ENCODE measurements at regions not wholly inside any gene's neighbourhood (a gene's known extent, or its start where the extent isn't known, plus 50 kb on each side); places are given as distances from the start of the nearest gene placed in this dataset.

GRCh38 chr3:5437296-5437782 lies 249.8 kb downstream of the EDEM1 start:
- no peak overlapping the region for H3K9ac ChIP-seq (ENCODE audit: extremely low read depth, low read length, poor library complexity, severe bottlenecking)
- Mint-ChIP-seq H3K36me3 (ENCODE audit: low read depth) (no peaks in the 10 kb centered on the region), H3K27me3 (ENCODE audit: insufficient read depth) (no peaks in the 10 kb centered on the region), H3K4me3 (no peak overlapping the region), H3K27ac (no peak overlapping the region), H3K4me1 (no peaks in the 10 kb centered on the region), H3K9me3 (no peaks in the 10 kb centered on the region)
- no peak for DNase-seq
- no peak for TF ChIP-seq CTCF (conservative IDR thresholded peaks at IDR 0.05)
- H3K27me3 ChIP-seq (ENCODE audit: control insufficient read depth, insufficient read depth, low read length, poor library complexity, severe bottlenecking), result peaks cover 4% of the 10 kb centered on the region
- no peaks in the 10 kb centered on the region for H3K9me3 ChIP-seq (ENCODE audit: control insufficient read depth, low read length)
- H3K4me3 ChIP-seq (ENCODE audit: low read length), result no peak overlapping the region
- no peaks in the 10 kb centered on the region for H3K4me1 ChIP-seq (ENCODE audit: control insufficient read depth, insufficient read depth, low read length)
- H3K36me3 ChIP-seq (ENCODE audit: control insufficient read depth, insufficient read depth, low read length), result no peaks in the 10 kb centered on the region
- WGBS, 2 experiments (ENCODE audit: insufficient coverage in 1 of 2, insufficient read length in 1 of 2), result 93 to 100% methylated on average over 5 of the region's 5 CpGs
- H3K27ac ChIP-seq (ENCODE audit: low read depth, low read length), result no peak overlapping the region

GRCh38 chr3:5437783-5438323 lies 250.3 kb downstream of the EDEM1 start:
- Mint-ChIP-seq H3K4me1 (no peaks in the 10 kb centered on the region), H3K27me3 (ENCODE audit: insufficient read depth) (no peaks in the 10 kb centered on the region), H3K4me3 (no peak overlapping the region), H3K9me3 (no peaks in the 10 kb centered on the region), H3K27ac (no peak overlapping the region), H3K36me3 (ENCODE audit: low read depth) (no peaks in the 10 kb centered on the region)
- Histone ChIP-seq H3K4me3 (ENCODE audit: low read length) (no peak overlapping the region), H3K9me3 (ENCODE audit: control insufficient read depth, low read length) (no peaks in the 10 kb centered on the region), H3K27me3 (ENCODE audit: control insufficient read depth, insufficient read depth, low read length, poor library complexity, severe bottlenecking) (peaks cover 4% of the 10 kb centered on the region), H3K27ac (ENCODE audit: low read depth, low read length) (no peak overlapping the region), H3K36me3 (ENCODE audit: control insufficient read depth, insufficient read depth, low read length) (no peaks in the 10 kb centered on the region), H3K9ac (ENCODE audit: extremely low read depth, low read length, poor library complexity, severe bottlenecking) (no peak overlapping the region), H3K4me1 (ENCODE audit: control insufficient read depth, insufficient read depth, low read length) (no peaks in the 10 kb centered on the region)
- no peak for TF ChIP-seq CTCF (conservative IDR thresholded peaks at IDR 0.05)
- WGBS, 2 experiments (ENCODE audit: insufficient coverage in 1 of 2, insufficient read length in 1 of 2), result 79 to 81% methylated on average over 2 to 3 of the region's 3 CpGs
- DNase-seq, result no peak

GRCh38 chr3:5441401-5441800 lies 253.9 kb downstream of the EDEM1 start:
- no peak overlapping the region for H3K27ac ChIP-seq (ENCODE audit: low read depth, low read length)
- 97% methylated on average over 1 of the region's 1 CpG; no CpG with 5 or more reads in 1 of the 2 experiments for WGBS, 2 experiments (ENCODE audit: insufficient coverage in 1 of 2, insufficient read length in 1 of 2)
- peaks cover 5% of the 10 kb centered on the region for H3K9me3 Mint-ChIP-seq
- no peaks in the 10 kb centered on the region for H3K36me3 ChIP-seq (ENCODE audit: control insufficient read depth, insufficient read depth, low read length)
- DNase-seq, result no peak
- no peak for TF ChIP-seq CTCF (conservative IDR thresholded peaks at IDR 0.05)
- H3K27me3 ChIP-seq (ENCODE audit: control insufficient read depth, insufficient read depth, low read length, poor library complexity, severe bottlenecking), result peaks cover under 1% of the 10 kb centered on the region
- H3K27ac Mint-ChIP-seq, result no peak overlapping the region
- no peaks in the 10 kb centered on the region for H3K27me3 Mint-ChIP-seq (ENCODE audit: insufficient read depth)
- no peak overlapping the region for H3K4me3 ChIP-seq (ENCODE audit: low read length)
- no peak overlapping the region for H3K4me3 Mint-ChIP-seq
- H3K9ac ChIP-seq (ENCODE audit: extremely low read depth, low read length, poor library complexity, severe bottlenecking), result no peak overlapping the region
- H3K36me3 Mint-ChIP-seq (ENCODE audit: low read depth), result no peaks in the 10 kb centered on the region
- no peaks in the 10 kb centered on the region for H3K9me3 ChIP-seq (ENCODE audit: control insufficient read depth, low read length)
- H3K4me1 ChIP-seq (ENCODE audit: control insufficient read depth, insufficient read depth, low read length), result no peaks in the 10 kb centered on the region
- no peaks in the 10 kb centered on the region for H3K4me1 Mint-ChIP-seq

All from endodermal cell (in vitro differentiated cells).